Erythroblast (primary cell): ENCODE measurements at regions not wholly inside any gene's neighbourhood (a gene's known extent, or its start where the extent isn't known, plus 50 kb on each side); places are given as distances from the start of the nearest gene placed in this dataset.

Experiments
- GATA1 ChIP-seq: IDR thresholded peaks from 2 replicates; pipeline ENCODE4 v1.6.1; 2011; ENCODE audit warnings: low read depth, mild to moderate bottlenecking, control low read depth, low read length, moderate library complexity
- POLR2A ChIP-seq: IDR thresholded peaks from 2 replicates; pipeline ENCODE4 v1.6.1; 2011; ENCODE audit warnings: mild to moderate bottlenecking, low read length

- TF ChIP-seq POLR2A (no peak), GATA1 (no peak)
Measured at GRCh38 chrX:64093761-64094160, 111.7 kb downstream of the AMER1 start.
